ENCODE measurements at regions not wholly inside any gene's neighbourhood (a gene's known extent, or its start where the extent isn't known, plus 50 kb on each side); places are given as distances from the start of the nearest gene placed in this dataset.

DNA sequence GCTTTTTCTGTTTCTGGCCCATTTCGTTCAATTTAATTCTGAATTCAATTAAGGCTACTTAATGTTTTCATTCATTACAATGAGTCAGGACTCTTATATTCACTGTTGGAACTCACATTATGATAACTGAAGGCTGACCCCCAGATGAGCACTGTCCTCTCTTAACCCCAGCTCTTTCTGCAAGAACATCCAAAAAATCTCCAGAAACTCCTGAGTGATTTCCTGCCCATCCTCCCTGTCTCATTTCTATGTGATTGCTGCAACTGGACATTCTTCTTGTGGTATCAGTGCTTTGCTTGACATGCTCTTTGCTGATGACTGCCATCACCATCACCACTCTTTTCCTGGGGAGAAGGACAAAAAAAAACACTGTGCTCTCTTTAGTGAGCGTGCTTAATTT, 240.3 kb downstream of the SPRY2 start:
- TF ChIP-seq, protein P1, sequence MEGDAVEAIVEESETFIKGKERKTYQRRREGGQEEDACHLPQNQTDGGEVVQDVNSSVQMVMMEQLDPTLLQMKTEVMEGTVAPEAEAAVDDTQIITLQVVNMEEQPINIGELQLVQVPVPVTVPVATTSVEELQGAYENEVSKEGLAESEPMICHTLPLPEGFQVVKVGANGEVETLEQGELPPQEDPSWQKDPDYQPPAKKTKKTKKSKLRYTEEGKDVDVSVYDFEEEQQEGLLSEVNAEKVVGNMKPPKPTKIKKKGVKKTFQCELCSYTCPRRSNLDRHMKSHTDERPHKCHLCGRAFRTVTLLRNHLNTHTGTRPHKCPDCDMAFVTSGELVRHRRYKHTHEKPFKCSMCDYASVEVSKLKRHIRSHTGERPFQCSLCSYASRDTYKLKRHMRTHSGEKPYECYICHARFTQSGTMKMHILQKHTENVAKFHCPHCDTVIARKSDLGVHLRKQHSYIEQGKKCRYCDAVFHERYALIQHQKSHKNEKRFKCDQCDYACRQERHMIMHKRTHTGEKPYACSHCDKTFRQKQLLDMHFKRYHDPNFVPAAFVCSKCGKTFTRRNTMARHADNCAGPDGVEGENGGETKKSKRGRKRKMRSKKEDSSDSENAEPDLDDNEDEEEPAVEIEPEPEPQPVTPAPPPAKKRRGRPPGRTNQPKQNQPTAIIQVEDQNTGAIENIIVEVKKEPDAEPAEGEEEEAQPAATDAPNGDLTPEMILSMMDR (IDR thresholded peaks at IDR 0.05; ENCODE audit: extremely low read depth, low read depth, low read length): no peak
- Histone ChIP-seq H3K27me3 (ENCODE audit: insufficient read depth, low read length) (no peaks in the 10 kb centered on the region), H3K79me2 (ENCODE audit: insufficient read depth, low read length) (no peaks in the 10 kb centered on the region), H3K4me1 (ENCODE audit: insufficient read depth, low read length) (peaks cover 10% of the 10 kb centered on the region), H3K36me3 (ENCODE audit: insufficient read depth, low read length) (no peaks in the 10 kb centered on the region), H3K27ac (ENCODE audit: low read depth, low read length) (no peak overlapping the region), H4K20me1 (ENCODE audit: insufficient read depth, low read length) (no peaks in the 10 kb centered on the region), H3K4me2 (ENCODE audit: insufficient read depth, low read length) (no peak overlapping the region), H3K9me3 (ENCODE audit: low read depth, low read length) (no peaks in the 10 kb centered on the region), H3K4me3 (ENCODE audit: insufficient read depth, low read length) (no peak overlapping the region), H2AFZ (ENCODE audit: low read length) (no peak overlapping the region)
- no peak for DNase-seq (ENCODE audit: insufficient read length, low spot score, missing footprints)

DNA sequence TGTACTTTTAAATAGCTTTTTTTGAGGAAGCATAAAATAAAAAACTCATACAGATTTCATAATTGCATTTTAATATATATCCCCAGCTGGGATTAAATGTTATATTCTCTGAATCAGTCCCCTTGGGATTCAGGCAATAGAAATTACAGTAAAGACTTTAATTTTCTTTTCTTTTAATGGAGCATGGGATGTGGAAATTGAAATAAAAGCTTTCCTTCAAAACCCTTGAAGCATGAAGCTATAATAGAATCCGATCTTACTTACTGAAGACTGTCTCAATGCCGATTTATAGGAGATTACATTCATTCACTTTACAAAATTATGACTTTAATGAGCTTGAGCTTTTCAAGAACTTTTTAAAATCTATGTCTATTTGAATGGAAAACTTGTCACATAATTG, 243.4 kb downstream of the SPRY2 start:
- no peaks in the 10 kb centered on the region for H3K27me3 ChIP-seq (ENCODE audit: insufficient read depth, low read length)
- TF ChIP-seq, protein P1 (IDR thresholded peaks at IDR 0.05; ENCODE audit: extremely low read depth, low read depth, low read length): no peak
- H3K4me2 ChIP-seq (ENCODE audit: insufficient read depth, low read length): no peak overlapping the region
- DNase-seq (ENCODE audit: insufficient read length, low spot score, missing footprints): no peak
- H3K4me3 ChIP-seq (ENCODE audit: insufficient read depth, low read length): no peak overlapping the region
- peaks cover 10% of the 10 kb centered on the region for H3K4me1 ChIP-seq (ENCODE audit: insufficient read depth, low read length)
- no peaks in the 10 kb centered on the region for H3K79me2 ChIP-seq (ENCODE audit: insufficient read depth, low read length)
- no peaks in the 10 kb centered on the region for H3K36me3 ChIP-seq (ENCODE audit: insufficient read depth, low read length)
- no peaks in the 10 kb centered on the region for H3K9me3 ChIP-seq (ENCODE audit: low read depth, low read length)
- no peak overlapping the region for H3K27ac ChIP-seq (ENCODE audit: low read depth, low read length)
- no peak overlapping the region for H2AFZ ChIP-seq (ENCODE audit: low read length)
- H4K20me1 ChIP-seq (ENCODE audit: insufficient read depth, low read length): no peaks in the 10 kb centered on the region

DNA sequence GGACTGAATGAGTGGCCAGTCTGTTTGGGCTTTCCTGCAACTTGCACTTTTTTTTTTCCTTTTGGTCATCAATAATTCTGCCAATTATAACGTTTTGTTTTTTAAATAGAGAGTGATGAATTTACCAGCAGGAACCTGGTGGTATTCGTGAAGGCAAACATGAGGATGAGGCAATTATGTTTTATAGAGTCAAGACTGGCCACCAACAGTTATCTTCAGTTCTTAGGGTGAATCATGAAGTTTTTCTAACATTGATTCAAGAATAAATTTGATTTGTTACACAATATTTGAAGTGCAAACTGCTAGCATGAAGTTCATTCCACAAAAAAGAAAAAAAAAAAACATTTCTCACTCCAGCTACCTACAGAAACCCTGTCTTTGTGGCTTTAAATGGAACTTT, 244.5 kb downstream of the SPRY2 start:
- no peaks in the 10 kb centered on the region for H3K9me3 ChIP-seq (ENCODE audit: low read depth, low read length)
- H4K20me1 ChIP-seq (ENCODE audit: insufficient read depth, low read length): no peaks in the 10 kb centered on the region
- no peak overlapping the region for H3K4me2 ChIP-seq (ENCODE audit: insufficient read depth, low read length)
- peaks cover 10% of the 10 kb centered on the region for H3K4me1 ChIP-seq (ENCODE audit: insufficient read depth, low read length)
- H3K4me3 ChIP-seq (ENCODE audit: insufficient read depth, low read length): no peak overlapping the region
- no peaks in the 10 kb centered on the region for H3K27me3 ChIP-seq (ENCODE audit: insufficient read depth, low read length)
- H3K36me3 ChIP-seq (ENCODE audit: insufficient read depth, low read length): no peaks in the 10 kb centered on the region
- H3K27ac ChIP-seq (ENCODE audit: low read depth, low read length): no peak overlapping the region
- TF ChIP-seq, protein P1 (IDR thresholded peaks at IDR 0.05; ENCODE audit: extremely low read depth, low read depth, low read length): no peak
- no peaks in the 10 kb centered on the region for H3K79me2 ChIP-seq (ENCODE audit: insufficient read depth, low read length)
- DNase-seq (ENCODE audit: insufficient read length, low spot score, missing footprints): no peak
- no peak overlapping the region for H2AFZ ChIP-seq (ENCODE audit: low read length)

DNA sequence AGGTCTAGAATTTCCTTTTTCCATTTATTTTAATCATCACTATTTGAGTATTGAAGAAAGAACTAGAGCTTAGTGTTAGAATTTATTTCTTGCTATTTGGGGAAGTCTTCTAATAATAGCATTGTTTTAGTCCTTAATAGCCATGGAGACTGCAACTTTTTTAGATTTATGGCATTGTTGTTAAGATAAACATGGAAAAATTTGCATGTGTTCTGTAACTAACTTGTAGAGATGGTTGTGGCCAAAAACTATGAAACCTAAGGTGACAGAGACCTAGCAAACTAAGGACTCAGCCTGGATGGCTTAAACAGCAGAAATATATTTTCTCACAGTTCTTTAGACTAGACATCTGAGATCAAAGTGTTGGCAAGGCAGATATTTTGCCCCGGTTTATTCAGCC, 246.4 kb downstream of the SPRY2 start:
- H3K79me2 ChIP-seq (ENCODE audit: insufficient read depth, low read length): no peaks in the 10 kb centered on the region
- DNase-seq (ENCODE audit: insufficient read length, low spot score, missing footprints): no peak
- peaks cover 5% of the 10 kb centered on the region for H3K4me1 ChIP-seq (ENCODE audit: insufficient read depth, low read length)
- no peak overlapping the region for H2AFZ ChIP-seq (ENCODE audit: low read length)
- H3K4me2 ChIP-seq (ENCODE audit: insufficient read depth, low read length): no peak overlapping the region
- H3K4me3 ChIP-seq (ENCODE audit: insufficient read depth, low read length): no peak overlapping the region
- H3K27ac ChIP-seq (ENCODE audit: low read depth, low read length): no peak overlapping the region
- H3K36me3 ChIP-seq (ENCODE audit: insufficient read depth, low read length): no peaks in the 10 kb centered on the region
- TF ChIP-seq, protein P1 (IDR thresholded peaks at IDR 0.05; ENCODE audit: extremely low read depth, low read depth, low read length): no peak
- no peaks in the 10 kb centered on the region for H4K20me1 ChIP-seq (ENCODE audit: insufficient read depth, low read length)
- H3K9me3 ChIP-seq (ENCODE audit: low read depth, low read length): no peaks in the 10 kb centered on the region
- H3K27me3 ChIP-seq (ENCODE audit: insufficient read depth, low read length): no peaks in the 10 kb centered on the region
